ENCODE measurements at regions not wholly inside any gene's neighbourhood (a gene's known extent, or its start where the extent isn't known, plus 50 kb on each side); places are given as distances from the start of the nearest gene placed in this dataset.

DNA sequence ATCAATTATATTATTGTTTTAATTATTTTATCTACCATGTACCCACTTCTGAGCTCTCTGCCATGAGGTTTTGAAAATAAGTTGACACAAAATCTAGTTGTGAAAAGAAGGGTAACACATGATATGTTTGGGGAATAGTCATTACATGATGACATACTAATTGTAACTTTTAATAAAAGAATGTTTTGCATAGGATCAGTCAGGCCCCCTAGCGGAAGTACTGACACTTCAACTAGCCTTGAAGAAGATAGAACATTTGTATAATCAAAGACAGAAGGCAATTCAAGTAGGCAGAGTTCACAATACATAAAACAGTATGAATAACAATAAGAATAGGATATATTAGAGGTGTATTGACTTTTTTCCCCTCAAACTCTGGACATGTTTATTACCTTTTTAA is 1191.0 kb upstream of the AGA start:
- 0% methylated on average over 1 of the region's 1 CpG for WGBS (ENCODE audit: insufficient coverage, insufficient replicate concordance, low lambda C conversion rate, missing lambda C conversion rate)
- ATAC-seq: no peak

More for the DNA sequence above, 1191.0 kb upstream of the AGA start:
- Histone ChIP-seq H3K36me3 (ENCODE audit: control insufficient read depth in 2 of 2, insufficient read depth in 2 of 2, low read length in 1 of 2) (no peaks in the 10 kb centered on the region), H3K27me3 (replicated peaks in 1 of 2; ENCODE audit: control insufficient read depth in 2 of 2, insufficient read depth in 2 of 2, low read length in 1 of 2) (no peaks in the 10 kb centered on the region), H3K4me3 (no peak overlapping the region), H2AFZ (ENCODE audit: control insufficient read depth, low read depth, low read length) (no peak overlapping the region), H3K4me1 (ENCODE audit: control insufficient read depth, insufficient read depth, low read length) (no peaks in the 10 kb centered on the region), H3K9ac (ENCODE audit: control insufficient read depth, insufficient read depth, low read length) (no peak overlapping the region), H3K4me2 (ENCODE audit: control insufficient read depth, insufficient read depth) (no peak overlapping the region), H3K79me2 (ENCODE audit: control insufficient read depth, insufficient read depth, low read length) (no peaks in the 10 kb centered on the region), H3K27ac (ENCODE audit: control insufficient read depth, insufficient read depth) (no peak overlapping the region), H4K20me1 (ENCODE audit: control insufficient read depth, insufficient read depth) (no peaks in the 10 kb centered on the region), H3K9me3 (replicated peaks; ENCODE audit: control insufficient read depth, insufficient read depth, low read length) (no peaks in the 10 kb centered on the region)
- DNase-seq (ENCODE audit: low read depth, low spot score): no peak
- no TSS peak for BruUV-seq (replicated peaks)
- TF ChIP-seq SUPT20H (IDR thresholded peaks at IDR 0.05; ENCODE audit: borderline replicate concordance, control insufficient read depth, low read depth, low read length) (no peak), POLR2AphosphoS5 (IDR thresholded peaks at IDR 0.05; ENCODE audit: low read length) (no peak), FOXM1 (IDR thresholded peaks at IDR 0.05; ENCODE audit: low read depth, low read length) (no peak), RFX5 (IDR thresholded peaks at IDR 0.05; ENCODE audit: low read depth, low read length) (no peak), NFYA (IDR thresholded peaks at IDR 0.05; ENCODE audit: borderline replicate concordance, low read depth, low read length) (no peak), POLR2A (IDR thresholded peaks at IDR 0.05; ENCODE audit: low read depth, low read length) (no peak), YY1 (IDR thresholded peaks at IDR 0.05; ENCODE audit: low read depth, low read length) (no peak), NR2C2 (IDR thresholded peaks at IDR 0.05; ENCODE audit: borderline replicate concordance, control insufficient read depth, insufficient read length, low read depth) (no peak)
- TF ChIP-seq, protein P1, sequence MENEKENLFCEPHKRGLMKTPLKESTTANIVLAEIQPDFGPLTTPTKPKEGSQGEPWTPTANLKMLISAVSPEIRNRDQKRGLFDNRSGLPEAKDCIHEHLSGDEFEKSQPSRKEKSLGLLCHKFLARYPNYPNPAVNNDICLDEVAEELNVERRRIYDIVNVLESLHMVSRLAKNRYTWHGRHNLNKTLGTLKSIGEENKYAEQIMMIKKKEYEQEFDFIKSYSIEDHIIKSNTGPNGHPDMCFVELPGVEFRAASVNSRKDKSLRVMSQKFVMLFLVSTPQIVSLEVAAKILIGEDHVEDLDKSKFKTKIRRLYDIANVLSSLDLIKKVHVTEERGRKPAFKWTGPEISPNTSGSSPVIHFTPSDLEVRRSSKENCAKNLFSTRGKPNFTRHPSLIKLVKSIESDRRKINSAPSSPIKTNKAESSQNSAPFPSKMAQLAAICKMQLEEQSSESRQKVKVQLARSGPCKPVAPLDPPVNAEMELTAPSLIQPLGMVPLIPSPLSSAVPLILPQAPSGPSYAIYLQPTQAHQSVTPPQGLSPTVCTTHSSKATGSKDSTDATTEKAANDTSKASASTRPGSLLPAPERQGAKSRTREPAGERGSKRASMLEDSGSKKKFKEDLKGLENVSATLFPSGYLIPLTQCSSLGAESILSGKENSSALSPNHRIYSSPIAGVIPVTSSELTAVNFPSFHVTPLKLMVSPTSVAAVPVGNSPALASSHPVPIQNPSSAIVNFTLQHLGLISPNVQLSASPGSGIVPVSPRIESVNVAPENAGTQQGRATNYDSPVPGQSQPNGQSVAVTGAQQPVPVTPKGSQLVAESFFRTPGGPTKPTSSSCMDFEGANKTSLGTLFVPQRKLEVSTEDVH (IDR thresholded peaks at IDR 0.05; ENCODE audit: low read depth, partially characterized antibody): no peak
- RAD21 ChIA-PET (ENCODE audit: unreplicated experiment): no interaction called here
- intact Hi-C loops (cut with micrococcal nuclease; ENCODE audit: unreplicated experiment): no loop called here
- POLR2A ChIA-PET: no interaction called here
- SMC1A ChIA-PET (ENCODE audit: uncharacterized antibody, unreplicated experiment): no interaction called here
- FAIRE-seq: no peak
- CTCF ChIA-PET: interaction anchor here (1.1 to 2.3 kb wide), 3 partner anchors 20 to 674 kb away, joined by 3 to 7 read pairs (median 4); no protein-coding TSS in a partner anchor
- in situ Hi-C loops (cut with MboI): no loop called here

All from GM12878 (cell line).